ENCODE measurements at regions not wholly inside any gene's neighbourhood (a gene's known extent, or its start where the extent isn't known, plus 50 kb on each side); places are given as distances from the start of the nearest gene placed in this dataset.

GRCh38 chr2:217703102-217703501, 299.7 kb downstream of the TNS1 start:
- Histone ChIP-seq H3K4me3 (ENCODE audit: low read depth, low read length, poor library complexity, severe bottlenecking) (no peak overlapping the region), H3K27ac (ENCODE audit: low read depth, low read length, poor library complexity, severe bottlenecking) (no peak overlapping the region), H3K4me1 (ENCODE audit: insufficient read depth, low read length, poor library complexity, severe bottlenecking) (no peaks in the 10 kb centered on the region), H3K36me3 (ENCODE audit: insufficient read depth, low read length, poor library complexity, severe bottlenecking) (no peaks in the 10 kb centered on the region), H3K9me3 (ENCODE audit: low read depth, low read length, poor library complexity, severe bottlenecking) (no peaks in the 10 kb centered on the region), H3K27me3 (replicated peaks; ENCODE audit: insufficient read depth, low read depth, low read length, poor library complexity) (no peaks in the 10 kb centered on the region)
- no TSS peak for BruUV-seq (replicated peaks)
- CTCF ChIA-PET, result no interaction called here
- POLR2A ChIA-PET (ENCODE audit: low non-redundant PET), result no interaction called here
- TF ChIP-seq EZH2 (IDR thresholded peaks at IDR 0.05; ENCODE audit: borderline replicate concordance, low read depth, low read length, poor library complexity, severe bottlenecking) (no peak), CTCF (conservative IDR thresholded peaks at IDR 0.05; ENCODE audit: low read depth, low read length) (no peak)
- intact Hi-C loops (cut with micrococcal nuclease; ENCODE audit: unreplicated experiment), result no loop called here
- no peak for DNase-seq (ENCODE audit: low spot score)

- no peaks in the 10 kb centered on the region for H3K36me3 ChIP-seq (ENCODE audit: insufficient read depth, low read length, poor library complexity, severe bottlenecking)
- BruUV-seq (replicated peaks), result no TSS peak
- H3K27ac ChIP-seq (ENCODE audit: low read depth, low read length, poor library complexity, severe bottlenecking), result no peak overlapping the region
- DNase-seq (ENCODE audit: low spot score), result no peak
- intact Hi-C loops (cut with micrococcal nuclease; ENCODE audit: unreplicated experiment), result no loop called here
- CTCF ChIA-PET, result no interaction called here
- H3K4me3 ChIP-seq (ENCODE audit: low read depth, low read length, poor library complexity, severe bottlenecking), result no peak overlapping the region
- no peaks in the 10 kb centered on the region for H3K27me3 ChIP-seq (replicated peaks; ENCODE audit: insufficient read depth, low read depth, low read length, poor library complexity)
- POLR2A ChIA-PET (ENCODE audit: low non-redundant PET), result no interaction called here
- no peaks in the 10 kb centered on the region for H3K4me1 ChIP-seq (ENCODE audit: insufficient read depth, low read length, poor library complexity, severe bottlenecking)
- TF ChIP-seq CTCF (conservative IDR thresholded peaks at IDR 0.05; ENCODE audit: low read depth, low read length) (no peak), EZH2 (IDR thresholded peaks at IDR 0.05; ENCODE audit: borderline replicate concordance, low read depth, low read length, poor library complexity, severe bottlenecking) (no peak)
- H3K9me3 ChIP-seq (ENCODE audit: low read depth, low read length, poor library complexity, severe bottlenecking), result no peaks in the 10 kb centered on the region
Measured at GRCh38 chr2:217701622-217702021, 301.2 kb downstream of the TNS1 start.

GRCh38 chr2:217698691-217699090, 304.1 kb downstream of the TNS1 start:
- H3K27me3 ChIP-seq (replicated peaks; ENCODE audit: insufficient read depth, low read depth, low read length, poor library complexity), result no peaks in the 10 kb centered on the region
- H3K27ac ChIP-seq (ENCODE audit: low read depth, low read length, poor library complexity, severe bottlenecking), result no peak overlapping the region
- TF ChIP-seq CTCF (conservative IDR thresholded peaks at IDR 0.05; ENCODE audit: low read depth, low read length) (no peak), EZH2 (IDR thresholded peaks at IDR 0.05; ENCODE audit: borderline replicate concordance, low read depth, low read length, poor library complexity, severe bottlenecking) (no peak)
- no TSS peak for BruUV-seq (replicated peaks)
- H3K4me1 ChIP-seq (ENCODE audit: insufficient read depth, low read length, poor library complexity, severe bottlenecking), result no peaks in the 10 kb centered on the region
- H3K36me3 ChIP-seq (ENCODE audit: insufficient read depth, low read length, poor library complexity, severe bottlenecking), result no peaks in the 10 kb centered on the region
- no peak for DNase-seq (ENCODE audit: low spot score)
- ChIA-PET POLR2A (ENCODE audit: low non-redundant PET) (no interaction called here), CTCF (no interaction called here)
- no peak overlapping the region for H3K4me3 ChIP-seq (ENCODE audit: low read depth, low read length, poor library complexity, severe bottlenecking)
- intact Hi-C loops (cut with micrococcal nuclease; ENCODE audit: unreplicated experiment), result no loop called here
- H3K9me3 ChIP-seq (ENCODE audit: low read depth, low read length, poor library complexity, severe bottlenecking), result no peaks in the 10 kb centered on the region
